DMS114 treated with DMSO at 0.1 percent for 48 hours (cell line): ENCODE measurements at regions not wholly inside any gene's neighbourhood (a gene's known extent, or its start where the extent isn't known, plus 50 kb on each side); places are given as distances from the start of the nearest gene placed in this dataset.

Source experiments
- DNase-seq: peaks from one replicate; lab custom pipeline; 2025; ENCODE audit not compliant: unreplicated experiment; lab: John Stamatoyannopoulos, UW

DNA sequence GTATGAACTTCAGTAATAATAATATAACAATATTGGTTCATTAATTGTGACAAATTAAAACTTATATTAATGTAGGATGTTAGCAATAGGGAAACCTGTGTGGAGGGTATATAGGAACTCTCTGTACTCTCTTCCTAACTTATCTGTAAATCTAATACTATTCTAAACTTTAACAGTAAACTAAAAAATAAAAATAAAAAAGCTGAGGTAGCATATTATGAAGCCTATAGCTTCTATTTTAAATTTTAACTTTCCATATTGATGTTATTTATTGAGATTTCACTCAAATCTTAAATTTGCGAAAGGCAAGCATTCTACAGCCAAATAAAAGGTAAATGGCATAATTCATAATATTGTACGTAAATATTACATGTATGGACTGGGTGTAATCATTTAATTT, 326.4 kb downstream of the MEI4 start:
- DNase-seq, result no peak

DNA sequence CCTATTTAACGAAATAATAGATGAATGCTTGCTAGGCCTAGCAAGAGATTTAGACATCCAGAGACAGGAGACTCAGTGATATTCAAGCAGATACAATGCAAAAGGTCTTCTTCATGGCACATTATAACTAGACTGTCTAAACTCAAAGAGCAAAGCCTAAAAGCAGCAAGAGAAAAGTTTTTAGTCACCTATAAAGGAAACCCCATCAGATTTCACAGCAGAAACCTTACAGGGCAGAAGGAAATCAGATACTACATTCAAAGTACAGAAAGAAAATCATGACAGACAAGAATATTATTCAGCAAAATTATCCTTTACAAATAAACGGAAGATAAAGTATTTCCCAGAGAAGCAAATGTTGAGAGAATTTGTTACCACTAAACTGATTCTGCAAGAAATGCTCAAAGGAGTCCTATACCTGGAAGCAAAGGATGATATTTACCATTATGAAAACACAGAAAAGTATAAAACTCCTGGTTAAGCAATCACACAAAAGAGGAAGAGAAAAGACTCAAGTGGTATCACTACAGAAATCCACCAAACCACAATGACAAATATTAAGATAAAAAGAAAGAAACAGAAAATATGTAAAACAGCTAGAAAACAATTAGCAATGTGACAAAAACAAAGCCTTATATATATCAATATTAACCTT, 333.7 kb downstream of the MEI4 start:
- no peak for DNase-seq

DNA sequence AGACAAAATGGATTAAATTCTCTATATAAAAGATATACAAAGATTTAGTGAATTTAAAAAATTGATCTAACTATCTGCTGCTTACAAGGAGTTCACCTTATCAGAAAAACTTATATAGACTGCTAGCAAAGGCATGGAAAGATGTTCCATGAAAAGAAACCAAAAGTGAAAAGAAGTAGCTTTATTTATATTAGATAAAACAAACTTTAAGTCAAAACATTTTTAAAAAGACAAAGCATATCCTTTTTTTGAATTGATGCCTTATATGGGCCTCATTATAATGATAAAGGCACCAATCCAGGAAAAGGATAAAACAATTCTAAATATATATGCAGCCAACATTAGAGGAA, 334.2 kb downstream of the MEI4 start:
- no peak for DNase-seq

DNA sequence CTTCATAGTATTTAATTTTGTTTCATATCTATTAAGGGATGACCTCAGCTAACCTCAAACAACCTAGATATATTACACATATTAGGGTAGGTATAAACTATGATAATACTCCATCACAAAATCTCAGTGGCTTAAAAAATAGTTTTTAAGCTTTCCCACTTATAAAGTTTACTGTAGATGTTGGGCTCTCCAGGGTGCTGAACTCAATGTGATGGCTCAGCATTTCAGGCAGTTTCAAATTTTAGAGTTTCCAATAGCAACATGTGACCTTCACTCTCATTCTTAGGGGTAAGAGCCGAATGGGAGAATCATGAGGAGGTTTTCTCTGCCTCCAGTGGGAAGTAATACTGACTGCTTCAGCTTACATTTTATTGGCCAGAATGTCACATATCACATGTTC, 357.3 kb downstream of the MEI4 start:
- DNase-seq, result no peak

DNA sequence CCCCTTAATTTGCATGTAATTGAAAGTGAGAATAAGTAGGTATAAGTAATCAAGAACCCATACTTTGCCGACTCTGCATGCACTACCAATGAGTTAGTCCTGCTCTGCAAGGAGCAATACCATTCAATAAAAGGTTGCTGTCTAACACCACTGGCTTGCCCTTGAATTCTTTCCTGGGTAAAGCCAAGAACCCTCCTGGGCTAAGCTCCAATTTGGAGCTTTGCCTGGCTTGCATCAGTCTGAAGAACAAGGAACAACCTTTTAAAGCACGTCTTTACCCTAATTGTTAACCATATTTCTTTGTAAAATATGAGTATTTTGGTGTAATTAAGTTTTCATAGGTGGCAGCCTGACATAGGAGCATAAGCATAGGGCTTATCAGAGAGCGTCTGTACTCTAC, 367.7 kb downstream of the MEI4 start:
- DNase-seq, result no peak

DNA sequence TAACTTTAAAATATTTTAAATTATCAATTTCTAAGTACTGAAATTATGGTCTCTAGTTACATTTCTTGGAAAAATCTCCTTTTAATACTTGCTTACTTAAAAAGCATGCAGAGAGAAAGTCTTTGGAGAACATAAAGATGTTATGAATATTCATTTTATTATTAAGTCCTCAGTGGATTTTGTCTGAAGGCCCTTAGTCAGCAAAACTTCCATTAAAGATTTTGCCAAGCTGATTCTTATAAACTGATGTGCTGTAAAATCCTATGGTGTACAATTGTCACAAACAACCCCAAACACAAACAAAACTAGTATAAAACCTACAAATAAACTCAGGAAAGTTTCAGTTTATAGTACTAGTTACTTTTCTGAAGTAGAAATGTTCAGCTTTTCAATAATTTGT, 372.7 kb downstream of the MEI4 start:
- DNase-seq, result no peak

DNA sequence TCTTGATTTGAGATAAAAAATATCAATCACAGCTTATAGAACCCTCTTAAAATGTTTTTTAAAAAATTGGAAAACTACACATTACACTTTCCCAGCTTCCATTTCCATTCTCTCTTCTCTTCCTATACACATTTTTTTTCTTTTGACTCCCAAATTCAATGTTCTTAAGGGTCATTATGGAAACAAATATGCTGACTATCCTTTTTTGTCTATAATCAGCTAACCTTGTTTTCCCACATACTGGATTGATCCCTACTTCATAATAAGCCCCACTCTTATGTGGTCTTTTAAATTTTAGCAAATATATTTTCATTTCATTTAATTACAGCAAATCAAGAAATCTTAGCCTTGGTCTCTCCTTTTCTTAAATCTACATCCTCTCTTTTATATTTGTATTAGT, 378.4 kb downstream of the MEI4 start:
- no peak for DNase-seq

DNA sequence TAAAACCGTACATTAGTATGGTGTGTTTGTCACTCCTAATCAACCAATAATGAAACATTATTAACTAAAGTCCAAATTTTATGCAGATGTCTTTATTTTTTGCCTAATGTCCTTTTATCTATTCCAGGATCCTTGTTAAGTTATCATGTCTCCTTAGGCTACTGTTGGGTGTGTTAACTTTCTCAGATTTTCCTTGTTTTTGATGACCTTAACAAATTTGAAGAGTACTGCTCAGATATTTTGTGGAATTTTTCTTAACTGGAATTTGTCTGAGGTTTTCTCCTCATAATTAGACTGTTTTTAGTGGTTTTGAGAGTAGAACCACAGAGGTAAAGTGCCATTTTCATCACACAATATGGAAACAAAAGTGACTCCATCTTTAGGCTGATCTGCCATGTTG, 406.3 kb downstream of the MEI4 start:
- DNase-seq, result no peak

DNA sequence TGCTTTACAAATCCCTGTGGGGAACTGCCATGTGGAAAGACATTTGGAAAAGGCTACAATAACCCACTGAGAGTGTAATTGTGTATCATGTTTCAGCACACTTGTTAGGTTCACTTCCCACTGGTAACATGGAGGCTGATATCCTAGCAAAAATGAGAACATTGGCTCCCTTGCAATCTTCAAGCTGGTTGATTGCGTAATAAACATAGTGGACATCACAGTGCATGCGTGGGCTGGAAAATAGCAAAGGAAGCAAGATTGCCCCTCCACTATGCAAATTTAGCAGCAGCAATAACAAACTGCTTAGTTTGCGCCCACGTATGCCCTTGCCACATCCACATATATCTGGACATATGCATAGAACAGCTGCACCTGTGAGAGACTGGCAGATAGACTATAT, 410.2 kb downstream of the MEI4 start:
- DNase-seq, result no peak

DNA sequence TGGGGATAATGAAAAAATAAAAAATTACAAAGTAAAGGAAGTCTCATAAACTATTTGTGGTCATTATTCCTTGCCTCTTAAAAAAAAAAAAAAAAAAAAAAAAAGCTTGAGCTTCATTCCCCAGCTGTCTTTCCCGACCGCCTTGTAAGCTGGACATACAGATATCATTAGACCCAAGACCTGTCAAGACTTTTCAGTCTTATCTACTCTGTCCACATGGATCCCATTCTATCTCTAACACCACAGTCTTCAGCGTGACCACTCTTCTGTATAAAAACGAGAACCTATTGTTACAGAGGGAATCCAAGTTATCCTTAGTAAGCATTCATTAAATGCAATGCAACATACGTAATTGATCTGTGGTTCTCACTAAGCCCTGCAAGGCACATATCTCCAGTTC, 423.5 kb downstream of the MEI4 start:
- no peak for DNase-seq

DNA sequence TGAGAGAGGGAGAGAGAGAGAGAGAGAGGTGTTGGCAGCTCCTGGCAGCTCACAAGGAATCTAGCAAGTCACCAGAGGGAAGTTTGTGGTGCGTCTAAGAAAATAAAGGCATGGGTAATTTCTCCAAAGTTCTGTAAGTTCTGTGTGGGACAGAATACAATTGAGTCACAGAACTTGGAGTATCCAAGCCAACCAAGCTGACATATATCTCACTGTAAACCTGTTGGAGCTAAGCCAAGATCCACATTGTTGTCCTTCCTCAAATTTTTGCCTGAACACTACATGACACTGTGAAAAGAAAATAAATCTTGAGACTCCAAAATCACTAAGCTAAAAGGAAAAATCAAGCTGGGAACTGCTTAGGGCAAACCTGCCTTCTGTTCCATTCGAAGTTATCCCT, 436.7 kb downstream of the MEI4 start:
- no peak for DNase-seq

DNA sequence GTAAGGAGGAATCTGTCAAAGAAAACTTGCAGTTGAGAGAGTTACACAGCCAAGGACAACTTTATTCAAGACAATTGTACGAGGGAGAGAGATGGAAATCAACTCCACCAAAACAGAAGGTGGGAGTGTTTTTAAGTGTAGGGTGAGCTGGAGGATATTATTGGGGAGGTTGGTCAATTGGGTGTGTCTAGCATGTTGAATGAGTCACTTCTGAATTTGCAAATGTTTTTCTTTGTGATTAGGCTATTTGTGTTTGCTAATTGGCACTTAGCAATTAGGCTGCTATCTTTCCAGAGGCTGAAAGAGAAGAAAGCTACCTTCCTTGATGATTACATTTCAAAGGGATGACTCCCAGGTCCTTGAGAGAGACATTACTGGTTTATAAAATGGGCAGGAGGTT, 441.1 kb downstream of the MEI4 start:
- DNase-seq, result no peak

DNA sequence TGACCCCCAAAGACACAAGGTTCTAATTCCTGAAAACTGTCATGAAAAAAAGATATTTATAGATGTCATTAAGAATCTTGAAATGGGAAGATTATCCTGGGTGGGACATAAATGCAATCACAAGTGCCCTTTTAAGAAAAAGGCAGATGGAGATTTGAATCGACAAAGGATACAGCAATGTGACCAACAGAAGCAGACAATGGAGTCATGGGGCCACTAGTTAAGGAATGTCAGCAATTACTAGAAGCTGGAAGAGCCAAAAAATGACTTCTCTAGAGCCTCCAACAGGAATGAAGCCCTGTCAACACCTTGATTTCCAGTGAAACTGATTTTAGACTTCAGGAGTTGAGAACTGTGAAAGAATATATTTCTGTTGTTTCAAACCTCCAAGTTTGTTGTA, 448.5 kb downstream of the MEI4 start:
- no peak for DNase-seq

DNA sequence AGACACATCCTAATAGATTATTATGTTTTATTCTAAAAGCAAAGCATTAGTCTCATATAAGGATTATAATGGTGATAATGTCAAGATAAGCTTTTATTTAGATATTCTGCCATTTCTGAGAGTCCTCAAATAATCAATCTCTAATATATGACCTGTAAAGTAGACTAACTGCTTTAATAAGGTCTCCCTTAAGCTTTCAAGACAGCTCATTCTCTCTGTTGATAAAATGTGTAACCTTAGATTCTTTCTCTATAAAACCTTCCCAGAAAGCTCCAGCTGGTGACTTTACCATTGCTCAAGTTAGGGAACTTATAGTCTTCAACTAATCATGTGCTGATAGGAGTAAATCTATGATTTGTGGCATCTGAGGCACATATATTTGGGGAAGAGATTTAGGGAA, 457.8 kb downstream of the MEI4 start:
- DNase-seq, result no peak

DNA sequence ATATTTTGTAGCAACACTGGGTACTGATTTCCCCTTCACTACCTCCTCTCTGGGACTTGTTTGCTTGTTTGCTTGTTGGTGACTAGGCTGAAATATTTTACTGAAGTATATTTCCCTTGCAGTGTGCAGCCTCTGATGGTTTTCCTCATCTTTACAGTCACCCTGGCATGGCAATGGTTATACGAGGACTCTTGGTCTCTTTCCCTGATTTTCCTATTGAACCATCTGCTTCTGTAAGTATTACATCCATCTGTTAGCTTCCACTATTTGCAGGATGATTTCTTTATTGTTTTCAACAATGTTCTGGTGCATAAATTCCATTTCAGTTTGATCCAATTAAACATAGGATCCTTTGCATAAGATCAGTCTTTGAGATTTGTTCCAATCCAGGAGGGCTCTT, 465.1 kb downstream of the MEI4 start:
- DNase-seq, result no peak

DNA sequence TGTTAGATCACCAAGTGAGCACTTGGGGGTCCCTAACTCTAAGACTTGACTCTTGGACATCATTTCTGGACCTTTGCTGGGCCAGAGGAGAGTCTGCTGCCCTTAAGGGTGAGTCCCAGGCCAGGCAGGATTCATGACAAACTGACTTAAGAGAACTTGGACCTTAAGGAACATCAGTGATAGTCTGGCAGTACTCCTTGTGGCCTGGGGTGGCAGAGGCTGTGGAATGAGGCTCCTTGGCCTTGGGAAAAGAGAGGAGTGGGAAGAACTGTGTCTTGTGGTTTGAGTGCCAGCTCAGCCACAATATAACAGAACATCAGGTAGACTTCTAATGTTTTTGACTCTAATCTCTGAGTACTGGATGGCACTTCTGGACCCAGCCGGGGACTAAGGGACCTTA, 478.7 kb downstream of the MEI4 start:
- DNase-seq, result no peak

DNA sequence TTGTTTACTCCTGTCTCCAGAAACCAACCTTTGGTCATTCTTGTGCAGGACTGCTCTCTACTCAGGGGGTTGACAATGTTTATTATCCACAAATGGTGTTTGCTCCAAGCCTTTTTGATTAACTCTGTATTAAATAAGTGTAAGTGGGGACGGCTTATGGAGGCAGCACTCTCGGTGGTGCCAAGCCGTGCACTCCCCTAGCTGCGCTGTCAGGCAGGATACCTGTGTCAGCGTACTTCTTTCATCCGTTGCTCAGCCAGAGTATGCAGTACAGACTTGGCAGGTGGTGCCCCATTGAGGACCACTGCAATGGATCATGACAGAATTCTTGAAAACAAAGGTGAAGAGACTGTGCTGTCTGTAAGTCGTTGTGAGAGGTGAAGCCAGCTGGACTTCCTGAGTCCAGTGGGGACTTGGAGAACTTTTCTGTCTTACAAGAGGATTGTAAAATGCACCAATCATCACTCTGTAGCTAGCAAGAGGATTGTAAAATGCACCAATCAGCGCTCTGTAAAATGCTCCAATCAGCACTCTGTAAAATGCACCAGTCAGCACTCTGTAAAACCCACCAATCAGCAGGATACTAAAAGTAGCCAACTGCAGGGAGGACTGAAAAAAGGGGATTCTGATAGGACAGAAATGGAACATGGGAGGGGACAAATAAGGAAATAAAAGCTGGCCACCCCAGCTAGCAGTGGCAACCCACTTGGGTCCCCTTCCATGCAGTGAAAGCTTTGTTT, 480.0 kb downstream of the MEI4 start:
- no peak for DNase-seq

DNA sequence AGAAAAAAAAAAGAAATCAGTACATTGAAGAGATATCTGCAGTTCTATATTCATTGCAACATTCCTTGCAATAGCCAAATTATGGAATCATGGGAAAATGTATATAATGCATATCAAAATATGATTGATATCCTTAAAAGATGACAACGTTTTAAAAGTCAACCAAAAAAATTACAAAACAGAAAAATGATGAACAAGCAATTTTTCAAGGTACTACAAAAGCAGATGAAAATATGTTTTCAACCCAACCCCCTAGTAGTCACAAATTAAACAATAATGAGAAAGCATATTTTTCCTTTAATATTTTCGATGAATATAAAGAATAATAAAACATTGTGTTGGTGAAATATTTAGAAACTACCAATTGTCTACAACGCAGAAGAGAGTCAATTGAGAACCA, 497.6 kb downstream of the MEI4 start:
- DNase-seq, result no peak

DNA sequence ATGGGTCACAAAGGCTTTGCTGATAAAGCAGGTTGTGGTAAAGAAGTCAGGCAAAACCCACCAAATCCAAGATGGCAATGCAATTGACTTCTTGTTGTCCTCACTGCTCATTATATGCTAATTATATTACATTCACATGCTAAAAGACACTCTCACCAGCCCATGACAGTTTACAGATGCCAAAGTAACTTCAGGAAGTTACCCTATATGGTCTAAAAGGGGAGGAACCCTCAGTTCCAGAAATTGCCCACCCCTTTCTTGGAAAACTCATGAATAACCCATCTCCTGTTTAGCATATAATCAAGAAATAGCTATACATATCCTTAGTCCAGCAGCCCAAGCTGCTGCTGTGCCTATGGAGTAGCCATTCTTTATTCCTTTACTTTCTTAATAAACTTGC, 501.1 kb downstream of the MEI4 start:
- no peak for DNase-seq

DNA sequence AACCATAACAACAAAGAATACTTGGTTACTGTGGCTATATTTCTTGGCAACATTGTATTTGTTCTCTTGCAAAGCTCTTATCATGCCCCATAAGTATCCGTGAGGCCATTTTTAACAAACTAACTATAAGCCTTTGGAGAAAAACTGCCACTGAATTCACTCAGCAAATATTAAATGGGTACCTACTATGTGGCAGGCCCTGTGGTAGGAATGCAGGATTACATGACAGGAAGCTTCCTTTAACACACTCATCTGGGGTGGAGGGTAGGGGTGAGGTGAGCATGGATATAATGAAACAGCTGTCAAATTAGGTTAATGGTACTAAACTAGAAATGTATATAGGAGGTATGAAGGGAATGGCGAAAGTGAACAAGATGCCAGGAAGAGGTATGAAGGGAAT, 504.8 kb downstream of the MEI4 start:
- no peak for DNase-seq

DNA sequence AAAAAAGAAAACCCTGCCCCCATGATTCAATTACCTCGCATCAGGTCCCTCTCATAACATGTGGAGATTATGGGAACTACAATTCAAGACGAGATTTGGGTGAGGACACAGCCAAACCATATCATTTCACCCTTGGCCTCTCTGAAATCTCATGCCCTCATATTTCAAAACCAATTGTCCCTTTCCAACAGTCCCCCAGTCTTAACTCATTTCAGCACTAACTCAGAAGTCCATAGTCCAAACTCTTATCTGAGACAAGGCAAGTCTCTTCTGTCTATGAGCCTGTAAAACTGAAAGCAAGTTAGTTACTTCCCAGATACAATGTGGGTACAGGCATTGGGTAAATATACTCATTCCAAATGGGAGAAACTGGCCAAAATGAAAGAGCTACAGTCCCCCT, 536.1 kb downstream of the MEI4 start:
- DNase-seq, result no peak

DNA sequence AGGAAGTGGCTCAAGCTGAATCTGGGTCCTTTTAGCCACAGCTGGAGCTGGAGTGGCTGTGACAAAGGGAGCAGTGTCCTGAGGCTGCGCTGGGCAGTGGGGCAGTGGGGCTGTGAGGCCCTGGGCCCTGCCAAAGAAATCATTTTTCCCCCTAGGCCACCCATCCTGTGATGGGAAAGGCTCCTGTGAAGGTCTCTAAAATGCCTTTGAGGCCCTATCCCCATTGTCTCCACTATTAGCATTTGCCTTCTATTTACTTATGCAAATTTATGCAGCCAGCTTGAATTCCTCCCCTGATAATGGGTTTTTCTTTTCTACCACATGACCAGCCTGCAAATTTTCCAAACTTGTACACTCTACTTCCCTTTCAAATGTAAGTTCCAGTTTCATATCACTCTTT, 539.2 kb downstream of the MEI4 start:
- DNase-seq, result no peak

DNA sequence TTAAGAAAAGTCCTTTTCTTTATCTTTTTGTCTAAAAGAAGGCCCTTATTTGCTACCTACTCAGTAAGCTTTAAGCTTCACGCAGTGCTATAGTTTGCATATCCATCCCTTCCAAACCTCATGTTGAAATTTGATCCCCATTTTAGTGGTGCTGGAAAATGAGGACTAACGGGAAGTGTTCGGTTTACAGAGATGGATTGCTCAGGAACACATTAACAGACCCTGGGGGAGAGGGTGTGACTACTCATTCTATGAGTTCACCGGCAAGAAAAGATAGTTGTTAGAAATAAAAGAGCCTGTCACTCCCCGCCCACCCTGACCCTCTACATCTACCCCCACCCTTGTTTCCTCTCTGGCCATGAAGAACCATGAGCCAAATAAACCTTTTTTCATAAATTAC, 546.2 kb downstream of the MEI4 start:
- DNase-seq, result no peak
